Kidney (tissue), 13 donors: ENCODE measurements at regions not wholly inside any gene's neighbourhood (a gene's known extent, or its start where the extent isn't known, plus 50 kb on each side); places are given as distances from the start of the nearest gene placed in this dataset.

Source experiments
- DNase-seq, 5 donors: peaks; one replicate each; pipeline ENCODE4 v3.0.0-alpha.2; 2013 to 2020
- FAIRE-seq: peaks from 2 replicates; lab custom pipeline; 2012; peaks lifted over from hg19 to GRCh38; lab: Jason Lieb, UNC
- H3K27ac ChIP-seq, 2 donors: one replicate each; pipeline ENCODE4 v1.7.0; 2013; ENCODE audit warnings: low read depth in 2 of 2, low read length in 2 of 2, inconsistent platforms in 1 of 2
- H3K27me3 ChIP-seq: one replicate; pipeline ENCODE4 v1.7.1; 2013; ENCODE audit warnings: low read length, inconsistent platforms; ENCODE audit not compliant: control insufficient read depth, insufficient read depth
- H3K36me3 ChIP-seq, 3 donors: one replicate each; pipeline versions ENCODE4 v1.7.0 to v1.7.1; 2013; ENCODE audit warnings: low read length in 3 of 3, control low read depth in 1 of 3, inconsistent platforms in 1 of 3; ENCODE audit not compliant: insufficient read depth in 3 of 3, control insufficient read depth in 2 of 3
- H3K4me1 ChIP-seq, 3 donors: one replicate each; pipeline versions ENCODE4 v1.7.0 to v1.7.1; 2013; ENCODE audit warnings: low read length in 3 of 3, inconsistent platforms in 1 of 3, low read depth in 1 of 3; ENCODE audit not compliant: control insufficient read depth in 2 of 3, insufficient read depth in 2 of 3
- H3K4me3 ChIP-seq, 3 donors: one replicate each; pipeline versions ENCODE4 v1.7.0 to v1.8.1; 2013; ENCODE audit warnings: low read length in 3 of 3, control low read depth in 1 of 3, inconsistent platforms in 1 of 3
- H3K9ac ChIP-seq, 3 donors: one replicate each; pipeline versions ENCODE4 v1.7.0 to v1.7.1; 2013; ENCODE audit warnings: low read length in 3 of 3, control low read depth in 1 of 3, inconsistent platforms in 1 of 3
- H3K9me3 ChIP-seq, 3 donors: one replicate each; pipeline versions ENCODE4 v1.7.0 to v1.7.1; 2013; ENCODE audit warnings: low read length in 3 of 3, control low read depth in 1 of 3, inconsistent platforms in 1 of 3; ENCODE audit not compliant: control insufficient read depth in 2 of 3, insufficient read depth in 1 of 3
- CTCF ChIP-seq: IDR thresholded peaks from 3 replicates; pipeline ENCODE4 v1.5.1; 2012; ENCODE audit warnings: mild to moderate bottlenecking, moderate library complexity, borderline replicate concordance; ENCODE audit not compliant: insufficient read depth; ENCODE audit errors: extremely low read depth
- intact Hi-C: fragments of 100-400 bp; cut with DNase I; formaldehyde crosslinking; loops from one replicate; pipeline ENCODE4 v1.11.1; 2022
- donor health status: control.
- donor health status: control.
- donor health status: control.
- donor health status: control.
- donor health status: control.
- donor health status: DM: yes; HTN: yes; CAD: no.
- donor health status: Normal renal cell carcinoma (clear cell type).

GRCh38 chr2:41062336-41062735 lies 610.4 kb upstream of the SLC8A1 start:
- Histone ChIP-seq H3K9me3 (no peaks in the 10 kb centered on the region), H3K36me3 (no peaks in the 10 kb centered on the region), H3K4me1 (no peaks in the 10 kb centered on the region), H3K27me3 (no peaks in the 10 kb centered on the region), H3K27ac (no peak overlapping the region), H3K4me3 (no peak overlapping the region), H3K9ac (no peak overlapping the region)
- no peak for TF ChIP-seq CTCF
- intact Hi-C loops, result no loop called here
- no peak for FAIRE-seq
- no peak for DNase-seq

- no peak overlapping the region for H3K4me3 ChIP-seq
- H3K9ac ChIP-seq, result no peak overlapping the region
- DNase-seq (no peak), FAIRE-seq (no peak)
- H3K4me1 ChIP-seq, result no peaks in the 10 kb centered on the region
- intact Hi-C loops, result no loop called here
- no peaks in the 10 kb centered on the region for H3K36me3 ChIP-seq
- no peak for TF ChIP-seq CTCF
- no peaks in the 10 kb centered on the region for H3K9me3 ChIP-seq
- no peak overlapping the region for H3K27ac ChIP-seq
- no peaks in the 10 kb centered on the region for H3K27me3 ChIP-seq
Measured at GRCh38 chr2:41066168-41066567, 614.3 kb upstream of the SLC8A1 start.

GRCh38 chr2:41068740-41069139 lies 616.9 kb upstream of the SLC8A1 start:
- Histone ChIP-seq H3K36me3 (no peaks in the 10 kb centered on the region), H3K27me3 (no peaks in the 10 kb centered on the region), H3K27ac (no peak overlapping the region), H3K9ac (no peak overlapping the region), H3K9me3 (no peaks in the 10 kb centered on the region), H3K4me1 (no peaks in the 10 kb centered on the region), H3K4me3 (no peak overlapping the region)
- FAIRE-seq (no peak), DNase-seq (no peak)
- intact Hi-C loops, result no loop called here
- TF ChIP-seq CTCF, result no peak

GRCh38 chr2:41078341-41078740 lies 626.5 kb upstream of the SLC8A1 start:
- H3K4me1 ChIP-seq, result no peaks in the 10 kb centered on the region
- H3K9ac ChIP-seq, result no peak overlapping the region
- no peaks in the 10 kb centered on the region for H3K36me3 ChIP-seq
- H3K27me3 ChIP-seq, result no peaks in the 10 kb centered on the region
- DNase-seq, result no peak
- TF ChIP-seq CTCF, result no peak
- H3K9me3 ChIP-seq, result no peaks in the 10 kb centered on the region
- intact Hi-C loops, result no loop called here
- FAIRE-seq, result no peak
- no peak overlapping the region for H3K4me3 ChIP-seq
- no peak overlapping the region for H3K27ac ChIP-seq
